Activated naive CD4-positive, alpha-beta T cell treated with Interleukin-2 at 50 U/mL for 16 hours (primary cell): ENCODE measurements at regions not wholly inside any gene's neighbourhood (a gene's known extent, or its start where the extent isn't known, plus 50 kb on each side); places are given as distances from the start of the nearest gene placed in this dataset.
"Not testable (repeated sequence)": the region's sequence is repeated elsewhere in the genome, so short reads cannot be mapped to it uniquely, and the experiment has no call there.

Source experiments
- DNase-seq: peaks from one replicate; pipeline ENCODE4 v3.0.0-alpha.2; 2020

GRCh38 chr7:114175125-114175524, 239.5 kb upstream of the FOXP2 start:
- DNase-seq: no peak

GRCh38 chr7:114173170-114173890, 241.3 kb upstream of the FOXP2 start:
- no peak for DNase-seq

- not testable (repeated sequence) for DNase-seq
These were observed 245.2 kb upstream of the FOXP2 start for GRCh38 chr7:114169389-114169788.

GRCh38 chr7:114160925-114161324, 242.1 kb upstream of the PPP1R3A start:
- no peak for DNase-seq

- DNase-seq: no peak
These were observed 240.0 kb upstream of the PPP1R3A start for GRCh38 chr7:114158854-114159253.

DNA sequence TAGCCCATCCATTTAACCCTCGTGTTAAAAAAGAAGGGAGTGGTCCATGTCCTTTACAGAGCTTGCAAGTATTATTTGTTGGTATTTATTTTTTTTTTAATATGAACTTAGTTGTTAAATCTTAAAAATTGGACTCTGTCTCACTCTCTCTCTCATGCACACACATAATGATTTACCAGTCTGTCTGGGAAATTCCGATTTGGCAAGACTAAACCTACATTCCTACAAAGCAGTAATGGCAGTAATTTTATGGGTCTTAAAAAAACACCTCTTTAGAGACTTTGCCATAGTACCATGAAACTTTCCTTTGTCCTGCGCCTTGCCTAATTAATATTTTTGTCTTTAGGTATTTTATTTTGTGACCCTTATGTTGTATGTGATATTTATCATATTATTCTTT, 239.5 kb upstream of the PPP1R3A start:
- DNase-seq: no peak

- no peak for DNase-seq
These were observed 237.4 kb upstream of the PPP1R3A start for GRCh38 chr7:114156178-114156577.

DNA sequence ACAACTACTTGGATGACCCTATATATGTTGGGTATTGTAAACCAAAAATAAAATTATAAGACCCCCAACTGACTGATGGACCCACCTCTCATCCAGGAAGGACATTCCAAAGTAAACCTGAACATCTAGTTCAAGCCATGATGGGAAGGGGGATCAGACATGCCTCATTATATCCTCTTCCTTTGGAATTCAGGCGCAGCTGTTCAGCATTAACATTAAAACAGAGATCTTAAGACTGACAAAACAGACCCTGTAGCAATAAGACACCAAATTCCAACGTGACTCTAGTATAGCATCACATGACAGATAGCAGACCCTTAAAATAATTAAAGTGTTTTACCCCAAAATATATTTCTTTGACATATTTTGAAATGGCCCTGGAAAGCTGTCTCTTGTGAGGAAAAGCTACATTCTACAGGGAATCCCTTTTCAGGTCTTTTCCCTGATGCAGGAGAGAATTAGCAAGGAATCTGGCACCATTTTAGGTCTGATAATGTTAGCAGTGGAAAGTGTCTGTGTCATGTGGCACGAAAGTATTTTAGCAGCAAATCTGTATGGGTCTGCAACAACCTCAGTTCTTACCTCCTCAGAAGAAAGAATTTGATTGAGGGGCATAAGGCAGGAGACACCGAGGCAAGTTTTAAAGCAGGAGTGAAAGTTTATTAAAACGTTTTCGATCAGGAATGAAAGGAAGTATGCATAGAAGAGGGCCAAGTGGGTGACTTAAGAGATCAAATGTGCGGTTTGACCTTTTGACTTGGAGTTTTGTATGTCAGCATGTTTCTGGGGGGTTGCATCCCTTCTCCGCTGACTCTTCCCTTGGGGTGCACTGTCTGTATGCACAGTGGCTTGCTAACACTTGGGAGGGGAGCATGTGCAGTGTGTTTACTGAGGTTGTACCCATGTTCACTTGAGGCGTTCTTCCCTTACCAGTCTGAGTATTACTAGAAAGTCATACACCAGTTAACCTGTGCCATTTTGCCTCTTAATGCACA, 236.6 kb upstream of the PPP1R3A start:
- DNase-seq: no peak

- no peak for DNase-seq
These were observed 234.9 kb upstream of the PPP1R3A start for GRCh38 chr7:114153700-114154099.

GRCh38 chr7:114152314-114152938, 233.6 kb upstream of the PPP1R3A start:
- no peak for DNase-seq

DNA sequence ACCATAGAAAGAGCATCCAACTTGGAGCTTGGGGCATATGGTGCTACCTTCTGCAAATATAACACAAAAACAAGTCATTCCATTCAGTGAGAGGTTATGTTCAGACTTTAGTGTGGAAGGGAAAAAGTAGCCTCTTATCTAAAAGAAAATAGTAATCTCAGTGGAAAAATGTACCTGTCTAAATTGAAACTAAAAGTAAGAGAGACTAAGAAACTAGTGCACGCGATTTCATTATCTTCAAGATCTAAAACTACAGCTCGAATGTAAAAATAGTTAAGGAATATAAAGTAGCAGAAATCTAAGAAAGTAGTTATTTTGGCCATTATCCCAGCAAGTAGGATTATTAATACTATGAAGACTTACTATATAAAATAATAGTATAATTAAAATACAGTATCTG, 233.0 kb upstream of the PPP1R3A start:
- no peak for DNase-seq

DNA sequence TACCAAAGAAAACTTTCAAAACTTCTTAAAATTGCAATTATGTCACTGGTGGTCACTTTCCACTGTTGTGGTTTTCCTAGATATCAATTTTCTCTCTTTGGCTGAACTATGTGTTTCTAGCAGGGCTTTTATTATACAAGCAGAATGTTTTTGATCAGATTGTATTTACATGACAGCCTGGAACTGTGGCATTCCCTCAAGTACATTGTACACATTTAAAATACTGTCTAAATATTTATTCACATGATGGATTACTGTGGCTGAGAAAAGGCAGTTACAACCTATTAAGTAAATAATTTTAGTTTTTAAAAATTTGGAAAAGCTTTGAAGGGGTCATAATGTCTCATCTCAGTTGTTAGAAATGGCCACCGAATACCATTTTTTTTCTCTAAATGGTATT, 231.9 kb upstream of the PPP1R3A start:
- no peak for DNase-seq

DNA sequence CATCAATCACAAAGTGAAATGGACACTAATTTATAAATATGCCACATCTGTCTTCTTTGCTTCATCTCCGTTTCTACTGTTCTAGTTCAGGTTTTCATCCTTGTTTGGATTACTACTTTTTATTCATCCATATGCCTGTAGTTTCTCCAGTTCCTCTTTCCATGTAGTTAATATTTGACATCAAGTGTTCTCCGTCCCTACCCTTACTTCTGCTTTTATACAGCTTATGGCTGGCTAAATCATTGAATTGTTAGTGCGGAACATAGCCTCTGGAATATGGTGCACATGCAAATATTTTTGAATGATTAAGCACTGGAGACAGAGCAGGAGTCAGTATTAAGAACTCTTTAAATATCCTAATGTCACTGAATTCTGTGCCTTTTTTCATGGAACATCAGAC, 230.0 kb upstream of the PPP1R3A start:
- DNase-seq: no peak

DNA sequence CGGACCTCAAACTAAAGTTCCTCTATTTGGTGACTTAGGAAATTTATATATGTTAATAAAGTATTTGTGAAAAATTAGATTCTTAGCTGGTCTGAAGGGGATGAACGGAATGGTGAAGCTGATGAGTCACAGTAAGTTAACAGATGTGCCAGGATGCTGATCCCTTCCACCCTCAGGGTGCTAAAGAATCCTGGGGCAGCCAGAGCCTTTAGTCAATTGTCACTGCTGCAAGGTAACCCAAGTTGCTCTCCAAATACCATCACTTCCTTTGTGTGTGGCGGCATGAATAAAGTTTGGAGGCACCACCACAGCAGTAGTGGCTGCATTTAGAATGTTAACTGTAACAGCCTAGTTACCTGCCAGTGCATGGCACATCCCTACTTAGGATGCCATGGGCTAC, 222.6 kb upstream of the PPP1R3A start:
- DNase-seq: no peak

DNA sequence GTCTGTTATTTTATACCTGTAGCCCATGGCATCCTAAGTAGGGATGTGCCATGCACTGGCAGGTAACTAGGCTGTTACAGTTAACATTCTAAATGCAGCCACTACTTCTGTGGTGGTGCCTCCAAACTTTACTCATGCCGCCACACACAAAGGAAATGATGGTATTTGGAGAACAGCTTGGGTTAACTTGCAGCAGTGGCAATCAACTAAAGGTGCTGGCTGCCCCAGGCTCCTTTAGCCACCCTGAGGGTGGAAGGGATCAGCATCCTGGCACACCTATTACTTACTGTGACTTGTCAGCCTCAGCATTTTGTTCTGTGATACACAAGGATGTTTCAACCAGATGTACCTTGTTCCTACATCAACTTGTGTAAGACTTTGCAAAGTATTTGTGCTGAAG, 221.8 kb upstream of the PPP1R3A start:
- DNase-seq: no peak

DNA sequence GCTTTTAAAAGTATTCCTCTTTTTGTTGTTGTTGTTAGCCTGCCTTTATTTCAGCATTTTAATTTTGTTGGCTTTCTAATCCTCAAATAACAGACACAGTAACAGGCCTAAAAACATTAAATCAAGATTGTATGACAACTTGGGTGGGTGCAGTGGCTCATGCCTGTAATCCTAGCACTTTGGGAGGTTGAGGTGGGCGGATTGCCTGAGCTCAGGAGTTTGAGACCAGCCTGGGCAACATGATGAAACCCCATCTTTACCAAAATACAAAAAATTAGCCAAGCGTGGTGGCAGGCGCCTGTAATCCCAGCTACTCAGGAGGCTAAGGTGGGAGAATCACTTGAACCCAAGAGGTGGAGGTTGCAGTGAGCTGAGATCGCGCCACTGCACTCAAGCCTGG, 220.9 kb upstream of the PPP1R3A start:
- DNase-seq: not testable (repeated sequence)

DNA sequence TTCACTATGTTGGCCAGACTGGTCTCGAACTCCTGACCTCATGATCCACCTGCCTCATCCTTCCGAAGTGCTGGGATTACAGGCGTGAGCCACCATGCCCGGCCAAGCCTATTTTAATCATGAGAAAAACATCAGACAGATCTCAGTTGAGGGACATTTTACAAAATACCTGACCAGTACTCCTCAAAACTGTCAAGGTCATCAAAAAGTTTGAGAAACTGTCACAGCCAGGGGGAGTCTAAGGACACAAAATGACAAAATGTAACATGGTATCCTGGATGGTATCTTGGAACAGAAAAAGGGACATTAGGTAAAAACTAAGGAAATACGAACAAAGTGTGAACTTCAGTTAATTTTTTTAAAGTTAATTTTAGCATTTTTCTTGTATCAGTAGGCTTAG, 219.8 kb upstream of the PPP1R3A start:
- DNase-seq: no peak

DNA sequence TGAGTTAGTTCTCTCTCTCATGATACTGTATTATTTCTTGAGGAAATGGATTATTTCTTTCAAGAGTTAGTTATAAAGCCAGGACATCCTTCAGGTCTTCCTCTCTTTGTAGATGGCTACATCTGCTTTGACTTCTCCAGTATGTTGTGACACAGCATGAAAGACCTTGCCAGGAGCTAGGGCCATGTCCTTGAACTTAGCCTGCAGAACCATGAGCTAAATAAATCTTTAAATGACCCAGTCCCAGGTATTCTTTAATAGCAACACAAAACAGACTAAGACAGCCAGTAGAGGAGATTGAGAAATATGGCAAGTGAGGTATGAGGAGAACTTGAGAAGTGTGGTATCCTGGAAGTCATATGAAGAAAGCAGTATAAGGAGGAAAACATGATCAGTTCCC, 214.9 kb upstream of the PPP1R3A start:
- DNase-seq: no peak

GRCh38 chr7:114130866-114131265, 212.1 kb upstream of the PPP1R3A start:
- no peak for DNase-seq

GRCh38 chr7:114128880-114129279, 210.1 kb upstream of the PPP1R3A start:
- no peak for DNase-seq

- DNase-seq: no peak
These were observed 207.3 kb upstream of the PPP1R3A start for GRCh38 chr7:114126095-114126494.

GRCh38 chr7:114112806-114113205, 194.0 kb upstream of the PPP1R3A start:
- DNase-seq: no peak

GRCh38 chr7:114110666-114111065, 191.9 kb upstream of the PPP1R3A start:
- DNase-seq: no peak

GRCh38 chr7:114109721-114110120, 190.9 kb upstream of the PPP1R3A start:
- DNase-seq: no peak
